Fibroblast of villous mesenchyme (primary cell): ENCODE measurements at regions not wholly inside any gene's neighbourhood (a gene's known extent, or its start where the extent isn't known, plus 50 kb on each side); places are given as distances from the start of the nearest gene placed in this dataset.

ENCODE experiments used
- DNase-seq: peaks from one replicate; pipeline ENCODE4 v3.0.0-alpha.2; 2010; ENCODE audit warnings: low read depth
- H3K4me3 ChIP-seq: 2 replicates; pipeline ENCODE4 v1.5.1; 2011; ENCODE audit warnings: low read depth, mild to moderate bottlenecking, low read length
- TF ChIP-seq, protein P1 (sequence below): IDR thresholded peaks from 2 replicates; pipeline ENCODE4 v1.5.1; 2012; ENCODE audit warnings: low read depth, mild to moderate bottlenecking, low read length; ENCODE audit not compliant: insufficient read depth

DNA sequence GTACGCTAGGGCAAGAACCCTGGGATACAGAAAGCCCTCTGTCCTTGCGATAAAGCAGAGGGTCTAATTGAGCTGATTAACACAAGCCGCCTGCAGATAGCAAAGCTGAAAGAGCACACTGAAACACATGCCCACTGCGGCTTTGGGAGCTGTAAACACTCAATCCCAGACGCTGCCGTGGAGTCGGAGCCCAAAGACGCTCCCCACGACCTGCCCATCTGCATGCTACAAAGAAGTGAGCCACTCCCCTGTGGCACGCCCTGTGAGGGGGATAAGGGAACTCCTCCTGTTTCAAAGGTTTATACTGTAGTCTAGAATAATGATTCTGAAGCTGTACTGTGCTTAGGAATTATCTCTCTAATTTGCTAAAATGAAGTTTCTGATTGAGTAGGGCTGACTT, 985.6 kb upstream of the GHITM start:
- DNase-seq: no peak
- no peak overlapping the region for H3K4me3 ChIP-seq
- TF ChIP-seq, protein P1, sequence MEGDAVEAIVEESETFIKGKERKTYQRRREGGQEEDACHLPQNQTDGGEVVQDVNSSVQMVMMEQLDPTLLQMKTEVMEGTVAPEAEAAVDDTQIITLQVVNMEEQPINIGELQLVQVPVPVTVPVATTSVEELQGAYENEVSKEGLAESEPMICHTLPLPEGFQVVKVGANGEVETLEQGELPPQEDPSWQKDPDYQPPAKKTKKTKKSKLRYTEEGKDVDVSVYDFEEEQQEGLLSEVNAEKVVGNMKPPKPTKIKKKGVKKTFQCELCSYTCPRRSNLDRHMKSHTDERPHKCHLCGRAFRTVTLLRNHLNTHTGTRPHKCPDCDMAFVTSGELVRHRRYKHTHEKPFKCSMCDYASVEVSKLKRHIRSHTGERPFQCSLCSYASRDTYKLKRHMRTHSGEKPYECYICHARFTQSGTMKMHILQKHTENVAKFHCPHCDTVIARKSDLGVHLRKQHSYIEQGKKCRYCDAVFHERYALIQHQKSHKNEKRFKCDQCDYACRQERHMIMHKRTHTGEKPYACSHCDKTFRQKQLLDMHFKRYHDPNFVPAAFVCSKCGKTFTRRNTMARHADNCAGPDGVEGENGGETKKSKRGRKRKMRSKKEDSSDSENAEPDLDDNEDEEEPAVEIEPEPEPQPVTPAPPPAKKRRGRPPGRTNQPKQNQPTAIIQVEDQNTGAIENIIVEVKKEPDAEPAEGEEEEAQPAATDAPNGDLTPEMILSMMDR: no peak

DNA sequence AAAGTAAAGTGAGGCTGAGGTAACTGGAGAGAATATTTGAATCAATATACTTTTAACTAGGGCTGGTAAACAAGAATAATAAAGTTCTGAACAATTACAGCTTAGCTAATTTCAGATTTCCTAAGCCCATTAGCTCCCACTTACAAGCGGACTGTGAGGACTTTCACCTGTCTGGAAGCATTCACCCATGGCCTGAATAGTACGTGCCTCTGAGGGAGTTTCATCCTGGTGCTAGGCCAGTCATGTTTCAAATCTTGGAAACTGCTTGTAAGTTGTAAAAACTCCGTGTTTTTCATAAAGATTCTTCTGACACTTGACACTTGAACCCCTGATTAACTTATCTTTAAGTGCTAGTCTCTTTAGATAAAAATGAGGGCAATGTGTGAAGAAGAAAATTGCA, 975.2 kb upstream of the GHITM start:
- H3K4me3 ChIP-seq: no peak overlapping the region
- DNase-seq: no peak
- TF ChIP-seq, protein P1: no peak

DNA sequence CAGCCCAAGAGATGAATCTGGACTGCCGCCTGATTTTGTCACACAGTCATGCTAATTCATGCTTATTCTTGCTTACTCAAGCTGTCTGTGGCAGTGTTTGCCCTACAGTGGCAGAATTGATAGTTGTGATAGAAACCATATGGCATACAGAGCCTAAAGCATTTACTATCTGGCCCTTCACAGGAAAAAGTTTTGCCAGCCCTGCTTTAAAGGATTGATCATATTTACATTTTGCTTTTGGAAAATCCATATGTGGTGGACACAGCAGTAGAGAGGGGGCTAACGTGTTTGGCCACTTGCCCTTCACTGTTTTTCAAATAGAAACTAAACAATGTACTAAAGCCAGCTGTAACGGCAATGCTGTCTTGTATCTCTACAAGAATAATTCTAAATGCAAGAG, 974.0 kb upstream of the GHITM start:
- no peak overlapping the region for H3K4me3 ChIP-seq
- DNase-seq: no peak
- TF ChIP-seq, protein P1: no peak

DNA sequence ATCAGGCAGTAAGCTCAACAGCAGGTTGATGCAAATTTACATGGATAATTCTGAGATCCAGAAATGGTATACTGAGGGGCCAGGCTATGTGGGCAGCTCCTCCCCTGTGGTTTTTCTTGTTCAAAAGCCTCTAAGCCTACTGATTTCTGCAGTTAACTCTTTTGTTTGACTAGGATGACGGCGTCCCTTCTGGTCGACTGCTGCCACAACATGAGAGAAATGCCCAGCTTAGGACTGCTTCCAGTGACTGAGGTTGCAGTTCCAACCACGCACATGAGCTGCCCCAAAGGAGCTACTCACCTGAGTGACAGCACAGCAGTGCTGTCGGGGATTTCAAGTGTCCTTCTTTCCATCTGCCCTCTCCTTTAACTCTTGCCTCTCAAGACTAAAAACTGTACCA, 973.0 kb upstream of the GHITM start:
- no peak overlapping the region for H3K4me3 ChIP-seq
- TF ChIP-seq, protein P1: no peak
- no peak for DNase-seq

DNA sequence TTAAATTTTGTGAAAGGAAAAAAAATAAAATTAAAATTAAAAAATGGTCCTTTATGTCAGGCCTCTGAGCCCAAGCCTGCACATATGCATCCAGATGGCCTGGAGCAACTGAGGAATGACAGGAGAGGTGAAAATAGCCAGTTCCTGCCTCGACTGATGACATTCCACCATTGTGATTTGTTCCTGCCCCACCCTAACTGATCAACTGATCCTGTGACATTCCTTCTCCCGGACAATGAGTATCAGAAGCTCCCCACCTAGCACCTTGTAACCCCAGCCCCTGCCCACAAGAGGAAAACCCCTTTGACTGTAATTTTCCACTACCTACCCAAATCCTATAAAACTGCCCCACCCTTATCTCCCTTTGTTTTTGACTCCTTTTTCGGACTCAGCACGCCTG, 972.2 kb upstream of the GHITM start:
- no peak for DNase-seq
- H3K4me3 ChIP-seq: no peak overlapping the region
- TF ChIP-seq, protein P1: no peak

DNA sequence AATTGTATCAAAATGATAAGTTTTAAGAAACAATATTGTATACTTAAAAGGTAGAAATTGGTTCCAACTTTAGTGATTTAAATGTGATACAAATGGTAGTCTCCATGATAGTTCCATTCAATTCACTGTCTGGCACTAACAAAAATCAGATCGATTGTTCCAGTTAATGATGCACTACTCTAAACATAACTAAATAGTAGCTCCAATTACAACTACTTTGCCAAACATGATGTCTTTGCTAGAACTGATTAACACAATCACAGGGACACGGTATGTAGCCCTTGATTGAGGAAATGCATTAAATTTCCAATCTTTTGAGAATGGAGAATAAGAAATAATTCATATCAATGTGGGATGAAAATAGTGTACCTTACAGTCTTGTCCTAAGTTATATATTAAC, 962.4 kb upstream of the GHITM start:
- no peak overlapping the region for H3K4me3 ChIP-seq
- TF ChIP-seq, protein P1: no peak
- no peak for DNase-seq

DNA sequence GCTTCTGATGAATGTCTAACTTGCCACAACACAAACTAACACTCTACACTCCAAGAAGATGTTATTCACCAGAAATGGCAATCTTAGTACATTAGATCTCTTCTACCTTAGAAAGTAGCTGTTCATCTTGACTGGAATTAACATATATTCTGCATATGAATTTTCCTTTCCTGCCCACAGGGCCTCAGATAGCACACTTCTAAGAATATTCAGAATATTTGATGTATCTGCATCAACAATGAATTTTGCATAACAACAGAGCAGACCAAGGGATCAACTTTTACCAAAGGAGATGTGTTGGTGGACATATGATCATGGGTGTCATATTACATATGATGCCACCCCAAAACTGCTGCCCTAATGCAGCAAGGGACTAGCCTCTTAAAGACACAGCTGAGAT, 960.8 kb upstream of the GHITM start:
- H3K4me3 ChIP-seq: no peak overlapping the region
- TF ChIP-seq, protein P1: no peak
- no peak for DNase-seq
